Stimulated activated memory B cell treated with anti-CD40 and anti-IgM and Interleukin-4, amounts not matched to agents 10 μg/mL and 1 μg/mL and 100 μg/mL, for 72 hours (primary cell): ENCODE measurements at regions not wholly inside any gene's neighbourhood (a gene's known extent, or its start where the extent isn't known, plus 50 kb on each side); places are given as distances from the start of the nearest gene placed in this dataset.

Experiments used
- ATAC-seq: fragments of 150-1000 bp; cut with Tn5 transposase; 2 replicates; pipeline ENCODE4 v1.10.0; 2021
- H3K27ac Mint-ChIP-seq: one replicate; pipeline ENCODE4 v1.8.0; 2022; ENCODE audit warnings: mild to moderate bottlenecking, mixed read lengths
- H3K27me3 Mint-ChIP-seq: one replicate; pipeline ENCODE4 v1.8.0; 2022; ENCODE audit warnings: mixed read lengths
- H3K36me3 Mint-ChIP-seq: one replicate; pipeline ENCODE4 v1.8.0; 2022; ENCODE audit warnings: mixed read lengths
- H3K4me1 Mint-ChIP-seq: one replicate; pipeline ENCODE4 v1.8.0; 2022; ENCODE audit warnings: mixed read lengths
- H3K4me3 Mint-ChIP-seq: one replicate; pipeline ENCODE4 v1.8.0; 2022; ENCODE audit warnings: mild to moderate bottlenecking, moderate library complexity, mixed read lengths
- H3K9me3 Mint-ChIP-seq: one replicate; pipeline ENCODE4 v1.8.0; 2022; ENCODE audit warnings: mixed read lengths

DNA sequence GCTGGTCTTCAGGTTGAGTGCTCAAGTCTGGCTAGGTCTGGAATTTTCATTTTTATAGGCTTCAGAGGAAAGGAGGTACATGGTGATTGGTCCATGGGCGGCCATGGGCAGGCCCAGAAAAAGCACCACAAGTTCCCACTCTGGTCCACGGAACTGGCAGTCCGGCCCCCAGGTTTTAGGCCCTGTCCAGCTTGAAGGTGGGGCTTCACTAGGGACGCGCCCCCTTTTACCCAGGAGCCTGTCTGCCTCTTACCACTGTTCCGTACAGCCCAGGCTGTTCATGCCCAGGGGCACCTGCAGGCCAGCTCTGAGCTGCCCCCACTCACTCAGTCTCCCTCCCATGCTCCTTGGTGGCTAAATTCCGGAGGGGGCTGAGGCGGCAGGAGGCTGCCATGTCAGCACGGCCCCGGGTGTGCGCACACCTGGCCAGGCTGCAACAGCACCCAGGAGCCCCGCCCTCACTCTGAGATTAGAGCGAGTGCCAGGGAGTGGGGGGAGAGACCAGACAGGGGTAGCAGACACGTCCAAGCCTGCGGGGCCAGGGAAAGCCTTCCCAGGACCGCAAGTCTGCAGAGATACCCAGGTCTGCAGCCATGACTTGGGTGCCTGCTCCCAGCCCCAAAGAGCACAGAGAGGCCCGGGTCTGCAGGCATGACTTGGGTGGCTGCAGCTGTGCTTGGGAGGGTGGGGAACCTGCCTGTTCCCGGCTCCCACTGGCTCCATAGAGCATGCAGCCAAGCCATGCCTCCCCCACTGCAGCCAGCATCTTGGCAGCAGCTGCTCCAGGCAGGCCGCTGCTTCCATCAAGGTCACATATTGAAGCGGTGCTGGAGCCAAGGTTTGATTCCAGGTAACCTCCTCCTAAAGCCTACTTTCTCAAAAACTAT is 390.2 kb upstream of the SGCD start:
- ATAC-seq: peak; percentile 41
- H3K9me3 Mint-ChIP-seq: no peaks in the 10 kb centered on the region
- no peaks in the 10 kb centered on the region for H3K36me3 Mint-ChIP-seq
- no peak overlapping the region for H3K27ac Mint-ChIP-seq
- H3K4me1 Mint-ChIP-seq: no peaks in the 10 kb centered on the region
- no peak overlapping the region for H3K4me3 Mint-ChIP-seq
- no peaks in the 10 kb centered on the region for H3K27me3 Mint-ChIP-seq

DNA sequence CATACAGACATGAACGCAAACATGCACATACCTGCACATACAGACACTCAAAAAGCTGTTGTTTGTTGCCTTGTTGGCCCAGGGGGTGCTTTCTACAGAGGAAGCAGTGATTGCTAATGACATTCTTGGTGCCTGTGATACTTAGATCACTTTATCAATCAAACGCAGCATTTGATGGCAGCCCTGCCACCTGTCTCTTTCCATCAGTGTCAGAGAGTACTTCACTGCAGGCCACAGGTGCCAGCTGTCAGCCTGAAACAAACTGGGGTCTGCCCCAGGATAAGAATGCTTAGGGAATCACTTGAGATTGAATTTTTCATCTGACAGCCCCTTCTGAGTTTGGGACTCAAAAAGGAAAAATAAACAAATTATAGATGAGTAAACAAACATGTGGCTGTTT is 388.9 kb upstream of the SGCD start:
- ATAC-seq: no peak
- Mint-ChIP-seq H3K4me3 (no peak overlapping the region), H3K4me1 (no peaks in the 10 kb centered on the region), H3K36me3 (no peaks in the 10 kb centered on the region), H3K27me3 (no peaks in the 10 kb centered on the region), H3K9me3 (no peaks in the 10 kb centered on the region), H3K27ac (no peak overlapping the region)

DNA sequence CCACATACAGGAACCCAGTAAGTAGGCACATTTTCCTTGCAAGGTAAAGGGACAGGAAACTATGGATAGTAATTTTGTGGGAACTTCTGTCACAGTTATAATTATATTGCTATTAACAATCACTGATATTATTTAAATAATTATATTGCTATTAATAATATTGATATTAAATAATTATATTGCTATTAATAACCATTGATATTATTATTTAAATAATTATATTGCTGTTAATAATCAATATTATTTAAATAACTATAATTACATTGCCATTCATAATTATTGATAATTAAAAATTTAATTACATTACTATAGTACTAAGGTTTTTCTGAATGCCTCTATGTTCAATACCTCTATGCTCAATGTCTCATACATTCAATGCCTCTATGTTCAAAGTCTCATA is 385.6 kb upstream of the SGCD start:
- no peak for ATAC-seq
- Mint-ChIP-seq H3K9me3 (no peaks in the 10 kb centered on the region), H3K4me1 (peaks cover 7% of the 10 kb centered on the region), H3K27ac (no peak overlapping the region), H3K36me3 (no peaks in the 10 kb centered on the region), H3K27me3 (peaks cover 11% of the 10 kb centered on the region), H3K4me3 (no peak overlapping the region)

DNA sequence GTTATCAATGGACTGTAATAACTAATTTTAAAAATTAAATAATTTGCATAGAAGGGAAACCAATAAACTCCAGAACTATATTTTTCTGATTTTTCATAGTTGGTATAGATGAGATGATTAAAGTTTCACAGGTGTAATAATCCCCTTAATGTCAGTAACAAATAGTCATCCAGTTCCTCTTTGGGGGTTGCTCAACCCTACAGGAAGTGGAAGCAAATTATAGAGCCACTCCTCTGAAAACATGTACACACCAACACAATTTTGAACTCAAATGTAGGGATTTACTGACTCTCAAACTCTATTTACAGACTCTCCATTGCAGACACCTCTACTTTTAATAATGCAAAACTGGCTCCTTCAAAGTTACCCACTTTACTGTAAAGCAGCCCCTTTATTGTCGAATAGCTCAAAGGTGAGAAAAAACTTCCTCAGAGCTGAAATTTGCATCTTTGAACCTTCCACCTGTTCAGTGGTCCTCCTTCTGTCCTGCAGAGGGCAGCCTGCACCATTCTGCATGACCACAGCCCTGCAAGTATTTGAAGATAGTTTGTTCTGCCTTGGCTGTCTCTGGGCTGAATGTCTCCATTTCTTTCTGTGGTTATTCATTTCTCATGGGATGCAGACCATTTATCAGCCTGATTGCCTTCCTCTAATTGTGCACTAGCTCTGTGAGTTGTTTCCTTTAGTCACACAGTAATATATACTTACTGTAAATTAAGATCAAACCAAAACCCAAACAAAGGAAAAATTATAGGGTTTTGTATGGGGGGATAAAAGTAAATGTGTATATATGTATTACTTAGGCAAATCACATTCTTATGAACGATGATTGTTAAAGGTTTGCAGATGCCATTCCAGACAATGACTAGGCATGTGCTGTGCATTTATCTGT is 383.2 kb upstream of the SGCD start:
- no peaks in the 10 kb centered on the region for H3K9me3 Mint-ChIP-seq
- no peaks in the 10 kb centered on the region for H3K36me3 Mint-ChIP-seq
- peaks cover 11% of the 10 kb centered on the region for H3K27me3 Mint-ChIP-seq
- H3K4me3 Mint-ChIP-seq: no peak overlapping the region
- H3K4me1 Mint-ChIP-seq: peaks cover 7% of the 10 kb centered on the region
- no peak overlapping the region for H3K27ac Mint-ChIP-seq
- no peak for ATAC-seq

DNA sequence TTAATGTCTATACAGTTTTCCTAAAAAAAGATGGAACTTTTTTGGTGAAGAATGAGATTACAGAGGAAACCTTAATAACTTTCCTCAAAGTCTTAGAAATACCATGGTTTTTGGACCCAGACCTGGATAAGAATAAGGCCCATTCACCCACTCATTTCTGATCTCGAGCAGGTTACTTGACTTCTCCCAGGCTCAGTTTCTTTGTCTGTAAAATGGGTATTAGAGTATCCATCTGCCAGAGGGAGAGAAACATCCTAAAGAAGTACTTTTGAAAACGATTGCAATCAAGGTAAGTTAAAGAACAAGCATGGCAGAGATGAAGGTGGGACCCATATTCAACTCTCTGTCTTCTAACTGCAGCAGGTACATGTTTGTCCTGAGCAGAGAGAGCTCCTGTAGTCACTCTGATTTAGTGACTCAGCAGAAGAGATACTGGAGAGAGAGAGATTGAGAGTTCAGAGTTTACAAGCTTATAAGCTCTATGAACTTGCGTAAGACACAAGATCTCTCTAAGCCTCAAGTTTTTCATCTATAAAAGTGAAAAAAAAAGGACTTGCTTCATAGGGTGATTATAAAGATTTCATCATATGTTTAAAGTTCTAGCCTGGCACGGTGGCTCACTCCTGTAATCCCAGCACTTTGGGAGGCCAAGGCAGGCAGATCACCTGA is 379.4 kb upstream of the SGCD start:
- Mint-ChIP-seq H3K4me3 (no peak overlapping the region), H3K36me3 (no peaks in the 10 kb centered on the region), H3K27me3 (peaks cover 11% of the 10 kb centered on the region), H3K9me3 (no peaks in the 10 kb centered on the region), H3K4me1 (peaks cover 7% of the 10 kb centered on the region), H3K27ac (no peak overlapping the region)
- ATAC-seq: no peak

GRCh38 chr5:155948576-155948975 is 378.4 kb upstream of the SGCD start:
- Mint-ChIP-seq H3K9me3 (no peaks in the 10 kb centered on the region), H3K4me1 (peaks cover 12% of the 10 kb centered on the region), H3K27me3 (peaks cover 11% of the 10 kb centered on the region), H3K36me3 (no peaks in the 10 kb centered on the region), H3K27ac (no peak overlapping the region), H3K4me3 (no peak overlapping the region)
- ATAC-seq: no peak

DNA sequence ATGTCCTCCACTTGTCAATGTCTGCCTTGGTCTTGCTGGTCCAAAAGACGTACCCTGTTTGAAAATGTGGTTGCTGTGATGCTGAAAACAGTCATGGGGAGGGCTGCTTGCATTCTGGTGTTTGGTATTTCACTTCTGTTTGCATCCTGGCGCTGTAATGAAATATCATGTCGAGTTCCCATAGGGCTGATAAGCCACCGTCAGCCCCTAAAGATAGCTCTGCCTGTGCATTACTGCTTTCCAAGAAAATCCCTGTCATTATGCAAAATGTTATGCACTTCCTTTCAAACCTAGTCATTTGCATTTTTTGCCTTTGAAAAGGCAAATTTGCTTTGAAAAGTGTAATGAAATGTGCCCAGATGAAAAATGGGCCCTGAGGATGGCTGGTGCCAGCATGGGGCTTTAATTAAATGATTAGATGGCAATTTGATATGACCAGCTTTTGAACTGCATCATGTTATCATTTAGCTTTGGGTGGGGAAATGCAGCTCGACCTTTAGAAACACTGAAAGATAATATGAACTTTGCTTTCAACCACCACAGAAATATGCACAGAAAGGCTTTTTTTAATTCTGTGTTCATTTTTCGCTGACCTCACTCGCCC is 374.4 kb upstream of the SGCD start:
- peaks cover 6% of the 10 kb centered on the region for H3K4me1 Mint-ChIP-seq
- no peak for ATAC-seq
- H3K27me3 Mint-ChIP-seq: no peaks in the 10 kb centered on the region
- H3K4me3 Mint-ChIP-seq: no peak overlapping the region
- no peaks in the 10 kb centered on the region for H3K36me3 Mint-ChIP-seq
- no peaks in the 10 kb centered on the region for H3K9me3 Mint-ChIP-seq
- H3K27ac Mint-ChIP-seq: no peak overlapping the region

DNA sequence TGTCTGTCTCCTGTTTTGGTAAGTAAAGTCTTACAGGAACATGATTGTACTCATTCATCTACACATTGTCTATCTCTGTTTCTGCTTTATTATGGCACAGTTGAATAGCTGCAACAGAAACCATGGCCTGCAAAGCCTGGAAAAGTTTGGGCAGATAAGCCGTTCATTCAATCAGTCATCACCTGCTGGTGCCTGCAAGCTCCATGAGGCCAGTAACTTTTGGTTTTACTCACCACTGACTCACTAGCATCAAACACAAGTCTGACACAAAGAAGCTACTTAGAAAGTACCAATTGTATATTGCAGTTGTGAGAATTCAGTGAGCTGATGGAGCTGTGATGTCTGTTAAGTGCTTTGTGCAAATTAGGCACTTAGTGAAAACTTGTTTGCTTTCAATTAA is 373.6 kb upstream of the SGCD start:
- Mint-ChIP-seq H3K36me3 (no peaks in the 10 kb centered on the region), H3K27me3 (no peaks in the 10 kb centered on the region)
- ATAC-seq: no peak

DNA sequence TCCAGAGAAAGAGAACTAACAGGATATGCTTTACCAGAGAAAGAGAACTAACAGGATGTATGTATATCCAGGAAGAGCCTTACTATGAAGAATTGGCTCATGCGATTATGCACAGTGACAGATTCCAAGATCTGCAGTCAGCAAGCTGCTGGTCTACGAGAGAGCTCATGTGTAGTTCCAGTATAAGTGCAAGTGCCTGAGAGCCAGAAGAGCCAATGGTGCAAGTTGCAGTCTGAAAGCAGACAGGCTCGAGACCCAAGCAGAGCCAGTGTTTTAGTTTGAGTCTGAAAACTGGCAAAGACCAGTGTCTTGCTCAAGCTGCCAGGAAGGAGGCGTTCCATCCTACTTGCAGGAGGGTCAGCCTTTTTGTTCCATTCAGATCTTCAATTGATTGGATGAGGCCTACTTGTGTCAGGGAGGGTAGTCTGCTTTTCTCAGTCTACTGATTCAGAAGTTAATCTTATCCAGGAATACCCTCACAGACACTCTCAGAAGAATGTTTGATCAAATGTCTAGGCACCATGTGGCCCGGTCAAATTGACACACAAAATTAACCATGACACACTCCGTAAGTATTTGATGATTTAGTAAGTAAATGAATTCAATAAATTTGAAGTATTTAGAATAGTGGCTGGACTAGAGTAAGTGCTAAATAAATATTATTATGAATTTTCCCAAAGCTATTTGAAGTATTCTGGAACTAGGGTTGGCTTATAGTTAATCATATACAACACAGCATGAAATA is 372.1 kb upstream of the SGCD start:
- ATAC-seq: no peak
- H3K4me3 Mint-ChIP-seq: no peak overlapping the region
- H3K9me3 Mint-ChIP-seq: no peaks in the 10 kb centered on the region
- H3K4me1 Mint-ChIP-seq: peaks cover 6% of the 10 kb centered on the region
- no peaks in the 10 kb centered on the region for H3K27me3 Mint-ChIP-seq
- H3K27ac Mint-ChIP-seq: no peak overlapping the region
- H3K36me3 Mint-ChIP-seq: no peaks in the 10 kb centered on the region

More for the DNA sequence above, 373.6 kb upstream of the SGCD start:
- peaks cover 6% of the 10 kb centered on the region for H3K4me1 Mint-ChIP-seq
- H3K4me3 Mint-ChIP-seq: no peak overlapping the region
- no peaks in the 10 kb centered on the region for H3K9me3 Mint-ChIP-seq
- no peak overlapping the region for H3K27ac Mint-ChIP-seq

- H3K4me3 Mint-ChIP-seq: no peak overlapping the region
- H3K36me3 Mint-ChIP-seq: no peaks in the 10 kb centered on the region
- peaks cover 5% of the 10 kb centered on the region for H3K4me1 Mint-ChIP-seq
- no peaks in the 10 kb centered on the region for H3K9me3 Mint-ChIP-seq
- no peak overlapping the region for H3K27ac Mint-ChIP-seq
- peak; percentile 29 for ATAC-seq
- H3K27me3 Mint-ChIP-seq: no peaks in the 10 kb centered on the region
Measured at GRCh38 chr5:155957884-155958283, 369.1 kb upstream of the SGCD start.

DNA sequence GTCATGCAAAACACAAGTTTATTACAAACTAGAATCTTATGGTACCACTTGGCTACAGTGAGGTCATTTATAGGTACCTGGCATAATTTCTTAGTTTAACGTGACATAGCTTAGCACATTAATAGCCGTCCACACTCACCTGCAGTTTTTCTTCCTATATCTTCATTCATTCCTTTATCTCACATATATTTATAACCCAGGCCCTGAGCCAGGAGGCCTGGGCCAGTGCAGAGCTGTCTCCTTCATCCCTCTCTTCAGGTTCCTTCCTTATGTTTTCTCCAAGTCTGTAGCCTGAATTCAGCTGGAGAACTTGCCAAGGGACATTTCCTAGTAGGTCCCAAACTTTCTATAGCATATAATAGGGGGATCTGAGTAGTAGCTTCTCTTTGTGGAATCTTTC is 367.9 kb upstream of the SGCD start:
- H3K27ac Mint-ChIP-seq: no peak overlapping the region
- no peaks in the 10 kb centered on the region for H3K4me1 Mint-ChIP-seq
- no peak for ATAC-seq
- H3K4me3 Mint-ChIP-seq: no peak overlapping the region
- no peaks in the 10 kb centered on the region for H3K9me3 Mint-ChIP-seq
- H3K36me3 Mint-ChIP-seq: no peaks in the 10 kb centered on the region
- no peaks in the 10 kb centered on the region for H3K27me3 Mint-ChIP-seq

GRCh38 chr5:155960177-155960576 is 366.8 kb upstream of the SGCD start:
- Mint-ChIP-seq H3K27ac (no peak overlapping the region), H3K9me3 (no peaks in the 10 kb centered on the region), H3K4me1 (no peaks in the 10 kb centered on the region), H3K36me3 (no peaks in the 10 kb centered on the region), H3K4me3 (no peak overlapping the region), H3K27me3 (no peaks in the 10 kb centered on the region)
- no peak for ATAC-seq

DNA sequence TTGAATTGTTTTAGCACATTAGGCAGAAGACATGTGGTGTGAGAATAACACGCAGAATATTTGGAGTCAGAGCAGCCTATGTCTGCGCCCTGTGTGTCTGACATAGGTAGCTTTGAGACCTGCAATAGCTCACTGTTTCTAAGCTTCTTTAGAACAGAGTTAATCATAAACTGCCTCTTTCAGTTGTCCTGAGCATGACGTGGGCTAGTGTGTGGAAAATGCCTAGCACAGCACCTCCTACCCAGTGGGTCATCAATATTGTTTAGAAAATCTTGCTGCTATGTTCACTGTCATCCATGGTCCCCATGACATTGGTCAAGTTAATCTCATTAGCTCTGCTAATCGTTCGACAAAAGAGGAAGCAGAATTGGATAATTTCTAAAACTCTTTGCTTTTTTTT is 357.4 kb upstream of the SGCD start:
- Mint-ChIP-seq H3K9me3 (peaks cover 7% of the 10 kb centered on the region), H3K4me3 (no peak overlapping the region)

GRCh38 chr5:155974369-155974768 is 352.6 kb upstream of the SGCD start:
- H3K27ac Mint-ChIP-seq: no peak overlapping the region
- no peaks in the 10 kb centered on the region for H3K9me3 Mint-ChIP-seq
- no peak overlapping the region for H3K4me3 Mint-ChIP-seq
- no peaks in the 10 kb centered on the region for H3K36me3 Mint-ChIP-seq
- peaks cover 23% of the 10 kb centered on the region for H3K27me3 Mint-ChIP-seq
- ATAC-seq: no peak
- H3K4me1 Mint-ChIP-seq: no peaks in the 10 kb centered on the region

More for the DNA sequence above, 357.4 kb upstream of the SGCD start:
- Mint-ChIP-seq H3K36me3 (no peaks in the 10 kb centered on the region), H3K4me1 (no peaks in the 10 kb centered on the region), H3K27me3 (peaks cover 2% of the 10 kb centered on the region), H3K27ac (no peak overlapping the region)
- no peak for ATAC-seq
